Hepatocyte (in vitro differentiated cells): ENCODE measurements at regions not wholly inside any gene's neighbourhood (a gene's known extent, or its start where the extent isn't known, plus 50 kb on each side); places are given as distances from the start of the nearest gene placed in this dataset.

Experiments
- CTCF ChIP-seq: fragments of 200-600 bp; sonication (generic); IDR thresholded peaks from 2 replicates; pipeline ENCODE4 v1.5.1; 2016; ENCODE audit warnings: antibody characterized with exemption, mild to moderate bottlenecking; ENCODE audit not compliant: poor library complexity
- EZH2 ChIP-seq: fragments of 200-600 bp; sonication (generic); IDR thresholded peaks from 2 replicates; pipeline ENCODE4 v1.6.1; 2016; ENCODE audit warnings: antibody characterized with exemption, mild to moderate bottlenecking, borderline replicate concordance

DNA sequence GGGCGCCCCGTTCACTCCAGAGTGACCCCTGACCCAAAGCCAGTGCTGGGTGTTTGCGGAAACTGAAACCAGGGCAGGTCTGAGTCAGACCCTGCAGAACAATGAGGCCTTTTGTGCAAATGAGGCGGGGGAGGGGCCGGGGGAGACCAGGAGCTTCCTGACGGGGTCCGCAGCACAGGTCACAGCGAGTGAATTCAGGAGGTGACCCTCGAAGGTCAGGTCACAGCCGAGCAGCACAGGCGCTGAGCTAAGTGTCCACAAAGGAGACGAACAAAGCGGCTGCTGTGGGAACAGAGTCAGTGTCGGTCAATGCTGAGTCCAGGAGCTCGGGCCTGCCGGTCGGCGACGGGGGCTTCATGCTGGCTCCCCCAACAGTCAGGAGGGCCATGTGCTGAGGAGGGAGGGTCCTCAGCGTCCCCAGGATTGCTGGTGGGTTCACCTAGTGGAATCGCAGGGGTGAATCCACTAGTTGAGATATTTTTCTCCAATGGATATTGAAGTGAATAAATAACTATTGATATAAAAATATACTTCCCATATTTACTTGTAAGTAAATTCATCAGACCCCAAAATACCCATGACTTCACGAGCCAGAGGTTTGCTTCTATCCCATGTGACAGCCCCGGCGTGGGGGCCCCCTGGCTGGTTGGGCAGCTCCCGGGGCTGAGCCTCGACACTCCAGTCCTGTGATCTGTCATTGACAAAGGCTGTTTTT is 188.4 kb upstream of the SULF2 start:
- TF ChIP-seq CTCF (no peak), EZH2 (no peak)
